DMS79 treated with DMSO at 0.1 percent for 48 hours (cell line): ENCODE measurements at regions not wholly inside any gene's neighbourhood (a gene's known extent, or its start where the extent isn't known, plus 50 kb on each side); places are given as distances from the start of the nearest gene placed in this dataset.

Source experiments
- DNase-seq: peaks from one replicate; lab custom pipeline; 2025; lab: John Stamatoyannopoulos, UW

DNA sequence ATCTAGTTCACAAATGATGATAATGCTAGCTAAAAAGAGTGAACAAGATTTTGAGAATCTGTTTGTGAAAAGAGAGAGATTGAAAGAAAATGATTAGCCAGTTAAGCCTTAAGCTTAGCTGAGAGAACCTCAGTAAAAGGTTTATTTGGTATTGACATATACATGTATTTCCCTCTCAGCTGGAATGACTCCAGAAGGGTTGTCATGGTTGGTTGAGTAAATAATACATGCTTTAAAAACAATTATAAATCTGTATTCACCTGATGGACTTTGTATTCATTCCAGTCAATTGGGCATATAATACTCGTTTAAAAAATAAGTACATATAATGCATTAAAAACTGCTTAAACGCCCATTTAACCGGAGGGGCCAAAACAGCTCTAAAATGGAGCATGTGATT, 181.4 kb downstream of the GRB14 start:
- DNase-seq = no peak

DNA sequence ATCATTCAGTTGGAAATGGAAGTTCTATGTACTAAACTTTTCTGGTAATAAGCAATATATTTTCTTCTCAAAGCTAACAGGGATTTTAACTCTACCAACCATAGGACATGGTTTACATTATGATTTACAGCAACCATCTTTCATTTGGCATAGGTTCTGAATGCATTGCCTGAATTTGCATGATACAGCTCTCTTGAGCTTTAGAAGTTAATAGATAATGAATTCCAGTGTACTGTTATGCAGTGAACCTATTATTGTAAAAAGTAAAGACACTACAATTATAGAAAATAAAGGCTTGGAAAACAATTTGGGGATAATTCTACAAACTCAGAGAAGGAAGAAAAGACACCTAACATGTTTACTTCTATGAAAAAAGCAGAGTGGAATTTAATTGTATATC, 182.0 kb downstream of the GRB14 start:
- DNase-seq = no peak

DNA sequence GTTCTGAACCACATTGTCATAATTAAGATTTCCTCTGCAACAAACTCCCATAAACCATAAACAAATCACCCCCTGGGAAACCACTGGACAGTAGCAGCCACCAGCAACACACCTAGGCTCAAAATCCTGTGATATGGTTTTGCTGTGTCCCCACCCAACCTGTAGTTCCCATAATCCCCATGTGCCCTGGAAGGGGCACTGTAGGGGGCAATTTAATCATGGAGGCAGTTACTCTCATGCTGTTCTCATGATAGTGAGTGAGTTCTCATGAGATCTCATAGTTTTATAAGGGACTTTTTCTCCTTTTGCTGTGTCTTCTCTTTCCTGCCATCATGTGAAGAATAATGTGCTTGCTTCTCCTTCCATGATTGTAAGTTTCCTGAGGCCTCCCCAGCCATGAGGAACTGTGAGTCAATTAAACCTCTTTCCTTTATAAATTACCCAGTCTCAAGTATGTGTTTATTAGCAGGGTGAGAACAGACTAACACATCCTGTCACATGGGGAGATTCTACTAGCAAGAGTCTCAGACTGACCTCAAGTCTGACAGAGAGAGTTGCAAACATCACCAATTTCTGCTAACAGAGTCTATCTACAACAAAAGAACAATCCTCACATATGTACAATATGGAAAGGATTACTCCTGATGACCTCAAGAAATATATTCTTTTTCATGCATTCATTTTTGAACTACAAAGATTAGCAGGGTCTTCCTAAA, 182.6 kb downstream of the GRB14 start:
- DNase-seq = no peak

DNA sequence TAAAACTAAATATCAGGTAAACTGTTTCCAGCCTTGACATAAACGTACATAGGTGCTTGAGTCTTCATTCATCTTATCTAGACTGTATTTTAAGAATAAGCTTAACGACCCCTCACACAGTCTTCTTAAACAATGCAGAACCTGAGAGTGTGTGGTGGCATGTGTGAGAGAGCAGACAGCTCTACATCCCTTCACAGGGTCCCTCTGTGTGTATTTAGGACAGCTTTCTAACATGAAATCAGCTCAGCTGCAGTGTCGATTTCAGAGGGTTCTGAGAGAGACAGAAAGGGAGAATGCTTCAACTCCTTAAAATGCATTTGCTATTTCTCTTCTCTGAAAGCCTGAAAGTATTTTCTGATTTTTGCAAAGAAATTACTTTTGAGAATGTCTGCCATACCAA, 185.2 kb downstream of the GRB14 start:
- no peak for DNase-seq

DNA sequence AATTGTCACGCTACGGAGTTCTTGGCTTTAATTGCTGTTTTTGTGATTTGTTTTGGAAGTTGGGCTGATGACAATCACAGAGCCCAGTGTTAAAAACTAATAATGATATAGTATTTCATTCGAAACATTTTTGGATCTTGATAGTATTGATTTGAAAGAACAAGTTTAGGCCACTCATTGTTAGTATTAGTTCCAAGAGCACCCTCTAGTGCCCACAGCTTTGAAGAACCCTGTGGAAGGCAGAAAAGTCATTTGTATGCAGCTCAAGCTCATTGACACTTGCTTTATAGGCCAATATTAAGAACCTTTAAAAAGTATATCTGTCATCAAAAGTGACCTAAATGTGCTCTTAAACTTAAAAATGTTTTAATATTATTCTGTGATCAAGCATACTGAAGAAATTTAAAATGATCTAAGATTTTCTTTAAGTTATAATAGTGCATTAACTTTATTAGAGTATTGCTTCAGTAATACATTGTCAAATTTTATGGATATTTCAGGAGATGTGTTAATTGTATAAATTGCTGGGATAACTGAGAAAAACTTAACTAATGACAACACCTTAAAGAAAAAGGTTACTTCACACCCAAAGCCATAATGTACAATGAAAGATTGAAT, 191.0 kb downstream of the GRB14 start:
- no peak for DNase-seq

DNA sequence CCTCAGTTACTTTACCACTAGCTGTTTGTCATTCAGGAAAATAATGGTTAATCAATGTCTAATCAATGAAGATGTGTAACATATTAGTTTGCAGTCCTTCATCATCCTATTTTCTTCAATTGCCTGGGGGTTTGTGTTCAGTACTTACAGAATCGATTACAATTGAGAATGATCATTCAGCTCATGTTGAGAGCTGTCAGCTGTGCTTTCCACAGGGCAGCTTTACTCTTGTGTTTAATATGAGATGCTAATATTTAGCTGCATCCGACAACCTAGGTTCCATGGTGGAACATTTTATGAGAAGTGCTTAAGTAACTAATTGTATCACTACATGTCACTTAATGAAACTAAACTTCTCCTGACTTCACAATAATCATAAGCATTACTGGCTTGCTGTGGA, 191.9 kb downstream of the GRB14 start:
- DNase-seq = no peak

DNA sequence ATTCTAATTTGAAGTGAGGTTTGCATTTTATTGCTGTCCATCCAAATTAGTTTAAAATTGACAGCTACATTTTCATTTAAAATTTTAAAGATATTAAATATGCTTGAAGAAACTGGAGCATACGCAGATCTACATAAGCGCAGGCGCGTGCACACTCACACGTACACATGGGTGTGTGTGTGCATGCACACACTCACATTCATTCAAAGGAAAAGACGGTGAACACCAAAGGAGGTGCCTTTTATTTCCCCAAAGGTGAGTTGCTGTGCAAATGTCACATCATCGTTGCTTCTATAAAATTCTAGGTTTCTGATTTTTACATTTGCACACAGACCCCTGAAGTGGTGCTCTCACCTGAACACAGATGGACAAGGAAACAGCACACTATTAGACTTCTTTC, 194.2 kb downstream of the GRB14 start:
- DNase-seq = no peak

DNA sequence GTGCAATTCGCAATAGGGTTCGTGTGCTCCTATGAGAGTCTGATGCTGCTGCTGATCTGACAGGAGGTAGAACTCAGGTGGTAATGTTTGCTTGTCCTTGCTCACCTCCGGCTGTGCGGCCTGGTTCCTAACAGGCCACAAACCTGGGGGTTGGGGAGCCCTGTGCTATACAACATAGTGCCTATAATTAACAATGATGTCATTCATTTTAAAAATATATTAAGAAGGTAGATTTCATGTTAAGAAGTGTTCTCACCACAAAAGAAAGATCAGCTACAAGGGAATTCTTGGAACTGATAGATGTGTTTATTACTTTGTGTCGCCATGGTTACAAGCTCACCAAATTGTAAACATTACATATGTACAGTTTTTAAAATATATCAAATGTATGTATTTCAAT, 200.5 kb downstream of the GRB14 start:
- DNase-seq = no peak

DNA sequence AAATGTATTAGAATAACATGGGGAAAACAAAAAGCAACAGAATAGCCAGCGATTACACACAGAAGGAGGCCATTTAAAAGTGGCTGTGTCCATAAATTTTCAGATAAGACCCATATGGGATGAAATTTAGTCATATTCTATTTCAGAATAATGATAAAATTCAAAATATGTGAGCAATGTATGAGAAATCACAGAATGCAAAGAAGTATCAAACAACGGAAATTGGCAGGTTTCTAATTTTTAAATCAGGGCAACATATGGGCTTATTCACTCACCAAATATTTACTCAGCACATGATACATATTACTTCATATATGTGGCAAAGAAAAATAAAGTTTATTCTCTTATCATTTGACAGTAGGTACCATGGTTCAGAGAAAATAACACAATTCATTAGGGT, 208.5 kb downstream of the GRB14 start:
- no peak for DNase-seq

DNA sequence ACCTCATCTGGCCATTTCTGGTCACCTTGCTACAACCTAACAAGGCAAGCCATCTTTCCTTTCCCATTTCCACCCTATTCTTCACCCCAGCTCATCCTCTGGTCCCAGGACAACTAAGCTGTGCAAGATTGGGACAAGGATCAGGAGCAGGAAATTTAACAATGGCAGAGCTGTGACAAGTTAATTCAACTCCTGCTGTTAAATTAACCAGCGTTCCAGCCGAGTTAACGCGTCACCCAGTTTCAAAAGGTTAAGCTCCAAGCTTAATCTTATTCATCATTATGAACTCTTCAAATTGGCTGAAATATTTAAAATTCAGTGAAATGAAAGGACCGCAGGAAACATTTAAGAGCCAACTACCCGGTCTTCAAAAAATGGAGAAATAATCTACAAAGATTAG, 231.9 kb downstream of the GRB14 start:
- no peak for DNase-seq

DNA sequence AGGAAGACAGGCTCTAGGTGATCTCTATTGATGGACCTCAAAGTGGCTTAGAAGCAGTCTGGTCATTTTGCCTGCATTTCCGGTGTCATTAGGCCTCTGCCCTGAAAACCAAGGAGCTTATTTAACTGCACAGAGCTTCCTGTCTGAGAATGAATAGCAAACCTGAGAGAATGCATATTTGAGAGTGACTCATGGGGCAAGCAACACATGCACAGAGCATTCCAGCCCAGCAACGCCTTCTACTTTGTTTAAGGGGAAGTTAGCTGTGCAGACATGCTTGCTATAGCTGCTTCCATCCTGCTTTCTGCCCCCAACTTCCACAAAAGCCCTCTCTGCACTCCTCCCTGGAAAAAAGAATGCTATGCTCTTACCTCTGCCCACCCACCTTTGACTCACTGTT, 232.8 kb downstream of the GRB14 start:
- no peak for DNase-seq

DNA sequence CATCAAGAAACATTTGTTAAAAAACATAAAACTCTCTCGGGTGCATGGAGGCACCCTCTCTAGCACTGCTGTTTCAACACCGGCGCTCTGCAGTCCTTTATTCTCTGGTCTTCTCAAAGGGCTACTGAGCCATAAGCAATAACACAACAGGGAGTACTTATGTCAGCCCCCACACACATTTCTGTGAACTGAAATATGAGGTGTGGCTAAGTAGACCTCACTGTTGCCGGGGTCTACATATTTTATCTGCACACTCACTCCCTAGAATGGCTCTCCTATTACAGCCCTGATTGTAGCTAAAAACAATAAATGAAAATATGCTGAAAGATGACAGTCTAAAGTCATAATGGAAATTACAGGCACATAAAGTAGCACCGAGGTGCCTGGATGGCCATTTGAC, 235.1 kb downstream of the GRB14 start:
- no peak for DNase-seq

DNA sequence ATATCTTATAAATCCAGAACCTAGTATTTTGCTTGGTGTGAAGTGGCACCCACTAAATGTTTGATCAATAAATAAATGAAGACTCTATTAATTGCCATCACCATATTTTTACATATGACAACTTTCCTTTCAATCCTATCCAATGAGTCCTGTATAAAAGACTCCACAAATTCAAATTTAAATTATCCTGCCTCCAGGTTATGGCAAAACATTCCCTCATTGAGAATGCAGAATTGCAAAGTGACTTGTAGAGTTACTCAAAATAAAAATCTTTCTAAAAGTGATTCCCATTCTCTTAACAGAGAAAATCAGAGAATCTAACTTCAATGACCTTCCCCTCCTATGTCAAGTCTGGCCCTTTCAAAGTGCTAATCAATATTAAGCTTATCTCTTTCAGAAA, 236.8 kb downstream of the GRB14 start:
- DNase-seq = no peak

DNA sequence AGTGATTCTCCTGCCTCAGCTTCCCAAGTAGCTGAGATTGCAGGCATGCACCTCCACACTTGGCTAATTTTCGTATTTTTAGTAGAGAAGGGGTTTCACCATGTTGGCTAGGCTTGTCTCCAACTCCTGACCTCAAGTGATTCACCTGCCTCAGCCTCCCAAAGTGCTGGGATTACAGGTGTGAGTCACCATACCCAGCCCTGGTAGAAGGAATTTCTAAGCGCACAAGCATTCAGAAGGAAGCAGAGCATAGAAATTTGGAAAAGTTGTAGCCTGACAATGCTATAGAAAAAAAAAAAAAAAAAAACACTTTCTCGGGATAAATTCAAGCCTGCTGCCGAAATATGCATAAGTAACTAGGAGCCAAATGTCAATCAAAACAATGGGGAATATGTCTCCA, 249.4 kb downstream of the GRB14 start:
- DNase-seq = no peak

DNA sequence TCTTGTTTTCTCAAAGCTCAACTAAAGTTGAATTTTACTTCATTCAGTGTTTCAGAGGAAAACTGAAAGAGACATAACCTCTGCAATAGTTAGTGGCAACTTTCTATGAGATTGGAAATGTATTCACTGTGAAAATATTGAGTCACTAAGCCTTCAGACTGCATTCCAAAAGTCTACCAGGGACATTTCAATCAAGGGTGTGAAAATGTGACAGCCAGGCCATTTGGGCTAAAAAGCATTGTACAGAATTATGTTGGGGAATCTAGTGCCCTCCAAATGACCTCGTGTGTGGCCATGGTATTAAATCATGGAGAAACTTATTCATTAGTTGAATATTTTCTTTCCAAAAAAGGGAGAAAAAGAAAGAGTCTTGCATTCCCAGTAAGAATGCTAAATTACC, 251.9 kb downstream of the GRB14 start:
- no peak for DNase-seq

DNA sequence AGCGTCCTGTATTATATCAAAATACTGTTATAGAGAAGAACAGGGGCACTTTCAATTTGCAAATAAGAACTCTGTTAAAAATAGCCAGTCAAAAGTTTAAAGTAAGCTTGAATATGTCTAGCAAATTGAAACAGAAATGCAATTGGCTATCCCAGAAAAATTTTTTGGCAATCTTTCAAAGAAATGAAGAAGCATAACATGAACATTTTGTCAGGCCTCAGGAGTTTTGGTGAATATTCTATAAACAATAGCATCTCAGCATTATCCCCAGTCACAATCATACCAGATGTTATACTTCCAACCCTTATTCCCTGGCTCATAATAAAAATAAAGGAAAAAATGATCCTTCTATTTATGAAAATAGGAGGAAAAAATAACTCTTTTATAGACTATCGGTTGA, 252.4 kb downstream of the GRB14 start:
- no peak for DNase-seq

DNA sequence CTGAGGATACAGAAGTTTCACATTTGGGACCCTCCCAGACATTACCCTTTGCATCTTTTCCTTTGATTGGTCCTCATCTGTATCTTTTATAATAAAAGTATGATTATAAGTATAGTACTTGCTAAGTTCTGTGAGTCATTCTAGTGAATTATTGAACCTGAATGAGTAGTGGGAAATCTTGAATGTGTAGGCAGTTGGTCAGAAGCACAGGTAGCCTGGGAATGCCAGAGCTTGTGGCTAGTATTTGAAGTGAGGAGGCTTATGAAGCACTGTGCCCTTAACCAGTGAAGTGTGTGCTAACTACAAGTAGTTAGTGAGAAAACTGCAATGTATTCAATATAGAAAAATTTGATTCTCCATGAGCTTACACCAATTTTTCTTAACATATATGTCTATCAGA, 257.6 kb downstream of the GRB14 start:
- no peak for DNase-seq

DNA sequence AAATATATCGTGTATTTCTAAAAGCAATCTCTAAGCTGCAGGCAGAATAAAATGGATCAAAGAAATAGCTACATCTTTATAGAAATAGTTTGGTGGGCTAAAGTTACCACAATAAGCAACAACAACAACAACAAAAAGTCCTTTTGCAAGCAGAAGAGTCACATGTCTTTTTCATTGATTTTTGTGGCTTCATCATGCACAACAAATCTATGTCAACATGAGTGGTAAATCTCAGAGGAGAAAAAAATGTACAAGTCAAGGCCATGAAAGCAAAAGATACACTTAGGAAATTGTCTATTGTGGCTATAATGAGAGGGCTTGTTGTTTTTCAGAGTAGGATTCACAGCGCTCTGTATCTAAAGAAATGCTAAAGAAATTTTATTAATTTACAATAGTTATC, 269.7 kb downstream of the GRB14 start:
- DNase-seq = no peak

DNA sequence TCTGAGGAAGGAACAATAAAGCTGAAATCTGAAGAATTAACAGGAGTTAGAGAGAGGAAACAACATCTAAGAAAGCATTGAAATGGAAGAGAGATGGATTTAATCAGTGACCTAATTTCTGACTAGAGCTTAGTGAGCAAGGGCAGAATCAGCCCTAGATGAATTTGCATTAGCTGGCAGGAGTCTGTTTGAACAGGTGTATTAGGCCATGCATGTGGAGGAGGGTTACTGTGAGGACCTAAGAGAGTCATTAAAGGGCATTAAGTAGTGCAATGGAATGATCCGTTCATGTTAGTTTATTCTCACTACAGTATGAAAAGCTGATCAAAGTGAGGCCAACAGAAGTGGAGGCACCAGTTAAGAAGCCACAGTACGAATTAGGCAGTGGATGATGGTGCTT, 285.3 kb downstream of the GRB14 start:
- DNase-seq = peak; percentile 10

DNA sequence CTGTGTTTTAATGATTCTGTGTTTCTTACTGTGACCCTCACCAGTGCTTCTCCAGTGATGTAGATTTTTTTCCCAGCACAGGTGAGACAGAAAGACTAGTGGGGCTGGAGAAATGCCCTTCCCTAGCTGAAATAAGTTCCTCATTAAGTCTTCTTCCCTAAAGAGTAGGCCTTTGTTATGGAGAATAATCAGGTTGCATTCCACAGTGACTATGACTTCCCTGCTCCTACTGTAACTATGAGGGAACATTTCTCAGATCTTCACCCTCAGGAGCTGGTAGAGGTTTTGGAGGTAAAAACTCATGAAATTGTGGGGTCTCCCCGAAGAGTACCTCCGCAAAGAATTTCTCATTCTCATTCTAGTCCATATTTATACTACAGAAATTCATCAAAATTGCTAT, 286.2 kb downstream of the GRB14 start:
- DNase-seq = no peak

DNA sequence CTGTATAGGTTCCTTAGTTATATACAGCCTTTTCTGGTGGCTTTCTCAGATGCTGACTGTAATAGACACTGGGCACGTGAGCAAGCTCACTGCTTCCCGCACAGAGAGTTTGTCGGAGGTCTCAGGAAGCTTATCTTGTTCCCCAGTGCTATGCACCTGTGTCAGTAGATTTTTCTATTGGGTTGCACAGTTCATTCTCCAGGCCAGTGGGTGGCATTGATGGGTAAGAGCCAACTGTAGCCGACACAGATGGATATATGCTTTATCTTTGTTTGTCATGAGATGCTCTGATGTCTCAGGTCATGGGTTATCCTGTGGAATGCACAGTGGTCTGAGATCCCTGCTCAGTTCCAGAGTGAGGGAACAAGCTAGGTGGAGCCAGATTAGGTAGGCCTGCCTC, 293.0 kb downstream of the GRB14 start:
- no peak for DNase-seq

DNA sequence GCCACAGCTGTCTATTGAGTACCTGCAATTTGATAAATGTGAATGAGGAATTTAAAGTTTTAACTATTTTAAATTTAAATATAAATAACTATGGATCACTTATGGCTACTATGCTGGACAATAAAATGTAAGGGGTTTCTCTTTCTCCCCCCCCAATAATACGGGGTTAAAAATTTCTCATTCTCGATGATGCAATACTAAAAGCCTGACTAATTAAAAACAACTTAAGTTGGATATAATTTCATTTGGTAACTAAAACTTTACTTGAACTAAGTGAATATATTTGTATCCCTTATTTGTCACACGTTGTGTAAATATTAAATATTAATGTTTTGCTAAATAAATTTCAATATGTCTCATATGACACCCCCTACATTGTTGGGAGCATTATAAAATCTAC, 297.3 kb downstream of the GRB14 start:
- DNase-seq = no peak

DNA sequence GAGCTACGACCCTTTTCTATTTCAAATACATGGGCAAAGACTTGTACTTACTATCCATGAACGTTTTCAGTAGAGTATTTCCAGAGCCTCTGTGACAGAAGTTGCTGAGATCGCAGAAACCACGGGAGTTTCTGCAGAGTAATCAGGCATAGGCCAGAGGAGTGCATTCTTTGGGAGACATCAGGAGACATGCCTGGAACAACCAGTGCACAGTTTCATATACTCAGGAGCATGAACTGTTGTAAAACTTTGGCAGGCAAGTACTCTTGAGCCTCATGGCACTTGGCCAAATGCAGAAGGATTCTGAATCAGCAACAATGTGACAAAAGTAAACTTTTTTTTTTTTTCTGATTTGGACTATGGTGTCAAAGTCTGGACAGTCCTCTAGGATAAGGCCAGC, 307.1 kb downstream of the GRB14 start:
- DNase-seq = peak; percentile 11

DNA sequence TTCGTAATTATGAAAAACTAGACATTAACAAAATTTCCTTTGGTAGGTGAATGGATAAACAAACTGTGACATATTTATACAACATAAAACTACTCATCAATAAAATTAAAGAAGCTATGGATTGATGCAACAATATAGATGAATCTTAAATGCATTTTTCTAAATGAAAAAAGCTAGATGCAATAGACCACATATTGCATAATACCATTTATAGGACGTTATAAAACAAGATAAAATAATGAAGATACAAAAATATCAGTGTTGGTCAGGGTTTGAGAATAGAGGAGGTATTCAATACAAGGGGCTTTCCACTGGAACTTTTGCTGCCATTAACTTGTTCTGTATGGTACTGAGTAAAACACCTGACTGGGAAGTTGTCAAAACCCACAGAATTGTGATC, 314.4 kb downstream of the GRB14 start:
- no peak for DNase-seq
